Kidney (tissue), 13 donors: ENCODE measurements at regions not wholly inside any gene's neighbourhood (a gene's known extent, or its start where the extent isn't known, plus 50 kb on each side); places are given as distances from the start of the nearest gene placed in this dataset.
A peak's percentile ranks its signal among the peaks of the same experiment; 100 is the strongest.

Experiments
- DNase-seq, 5 donors: peaks; one replicate each; pipeline ENCODE4 v3.0.0-alpha.2; 2013 to 2020
- FAIRE-seq: peaks from 2 replicates; lab custom pipeline; 2012; peaks lifted over from hg19 to GRCh38; lab: Jason Lieb, UNC
- H3K27ac ChIP-seq, 2 donors: one replicate each; pipeline ENCODE4 v1.7.0; 2013; ENCODE audit warnings: low read depth in 2 of 2, low read length in 2 of 2, inconsistent platforms in 1 of 2
- H3K27me3 ChIP-seq: one replicate; pipeline ENCODE4 v1.7.1; 2013; ENCODE audit warnings: low read length, inconsistent platforms; ENCODE audit not compliant: control insufficient read depth, insufficient read depth
- H3K36me3 ChIP-seq, 3 donors: one replicate each; pipeline versions ENCODE4 v1.7.0 to v1.7.1; 2013; ENCODE audit warnings: low read length in 3 of 3, control low read depth in 1 of 3, inconsistent platforms in 1 of 3; ENCODE audit not compliant: insufficient read depth in 3 of 3, control insufficient read depth in 2 of 3
- H3K4me1 ChIP-seq, 3 donors: one replicate each; pipeline versions ENCODE4 v1.7.0 to v1.7.1; 2013; ENCODE audit warnings: low read length in 3 of 3, inconsistent platforms in 1 of 3, low read depth in 1 of 3; ENCODE audit not compliant: control insufficient read depth in 2 of 3, insufficient read depth in 2 of 3
- H3K4me3 ChIP-seq, 3 donors: one replicate each; pipeline versions ENCODE4 v1.7.0 to v1.8.1; 2013; ENCODE audit warnings: low read length in 3 of 3, control low read depth in 1 of 3, inconsistent platforms in 1 of 3
- H3K9ac ChIP-seq, 3 donors: one replicate each; pipeline versions ENCODE4 v1.7.0 to v1.7.1; 2013; ENCODE audit warnings: low read length in 3 of 3, control low read depth in 1 of 3, inconsistent platforms in 1 of 3
- H3K9me3 ChIP-seq, 3 donors: one replicate each; pipeline versions ENCODE4 v1.7.0 to v1.7.1; 2013; ENCODE audit warnings: low read length in 3 of 3, control low read depth in 1 of 3, inconsistent platforms in 1 of 3; ENCODE audit not compliant: control insufficient read depth in 2 of 3, insufficient read depth in 1 of 3
- CTCF ChIP-seq: IDR thresholded peaks from 3 replicates; pipeline ENCODE4 v1.5.1; 2012; ENCODE audit warnings: mild to moderate bottlenecking, moderate library complexity, borderline replicate concordance; ENCODE audit not compliant: insufficient read depth; ENCODE audit errors: extremely low read depth
- intact Hi-C: fragments of 100-400 bp; cut with DNase I; formaldehyde crosslinking; loops from one replicate; pipeline ENCODE4 v1.11.1; 2022
- donor health status: control.
- donor health status: control.
- donor health status: control.
- donor health status: control.
- donor health status: control.
- donor health status: DM: yes; HTN: yes; CAD: no.
- donor health status: Normal renal cell carcinoma (clear cell type).

- no peak overlapping the region for H3K4me3 ChIP-seq
- no peak overlapping the region for H3K9ac ChIP-seq
- no peaks in the 10 kb centered on the region for H3K9me3 ChIP-seq
- no peaks in the 10 kb centered on the region for H3K4me1 ChIP-seq
- DNase-seq (peak in 1 of 5 donors; percentile 59), FAIRE-seq (no peak)
- intact Hi-C loops: no loop called here
- no peak for TF ChIP-seq CTCF
- H3K36me3 ChIP-seq: no peaks in the 10 kb centered on the region
- H3K27me3 ChIP-seq: no peaks in the 10 kb centered on the region
- H3K27ac ChIP-seq: no peak overlapping the region
Measured at GRCh38 chr1:22351768-22352080, 99.9 kb upstream of the ZBTB40 start.

- H3K4me1 ChIP-seq: no peaks in the 10 kb centered on the region
- no peak for TF ChIP-seq CTCF
- no peak for FAIRE-seq
- DNase-seq: peak in 1 of 5 donors; percentile 7
- intact Hi-C loops: no loop called here
- H3K27ac ChIP-seq: no peak overlapping the region
- no peak overlapping the region for H3K9ac ChIP-seq
- H3K27me3 ChIP-seq: no peaks in the 10 kb centered on the region
- no peak overlapping the region for H3K4me3 ChIP-seq
- no peaks in the 10 kb centered on the region for H3K36me3 ChIP-seq
- no peaks in the 10 kb centered on the region for H3K9me3 ChIP-seq
Measured at GRCh38 chr1:22352355-22352754, 99.3 kb upstream of the ZBTB40 start.

- FAIRE-seq (no peak), DNase-seq (peak in 1 of 5 donors; percentile 16)
- Histone ChIP-seq H3K4me1 (no peaks in the 10 kb centered on the region), H3K36me3 (no peaks in the 10 kb centered on the region), H3K9me3 (no peaks in the 10 kb centered on the region), H3K9ac (no peak overlapping the region), H3K27ac (no peak overlapping the region), H3K4me3 (no peak overlapping the region), H3K27me3 (no peaks in the 10 kb centered on the region)
- TF ChIP-seq CTCF: no peak
- intact Hi-C loops: no loop called here
Measured at GRCh38 chr1:22352896-22353295, 98.8 kb upstream of the ZBTB40 start.

- no peak for DNase-seq
- Histone ChIP-seq H3K9me3 (no peaks in the 10 kb centered on the region), H3K27me3 (no peaks in the 10 kb centered on the region), H3K4me3 (no peak overlapping the region), H3K27ac (no peak overlapping the region), H3K36me3 (no peaks in the 10 kb centered on the region), H3K9ac (no peak overlapping the region), H3K4me1 (no peaks in the 10 kb centered on the region)
- TF ChIP-seq CTCF: no peak
- intact Hi-C loops: no loop called here
- FAIRE-seq: no peak
Measured at GRCh38 chr1:22359427-22359826, 92.2 kb upstream of the ZBTB40 start.
